ENCODE measurements at regions not wholly inside any gene's neighbourhood (a gene's known extent, or its start where the extent isn't known, plus 50 kb on each side); places are given as distances from the start of the nearest gene placed in this dataset.

DNA sequence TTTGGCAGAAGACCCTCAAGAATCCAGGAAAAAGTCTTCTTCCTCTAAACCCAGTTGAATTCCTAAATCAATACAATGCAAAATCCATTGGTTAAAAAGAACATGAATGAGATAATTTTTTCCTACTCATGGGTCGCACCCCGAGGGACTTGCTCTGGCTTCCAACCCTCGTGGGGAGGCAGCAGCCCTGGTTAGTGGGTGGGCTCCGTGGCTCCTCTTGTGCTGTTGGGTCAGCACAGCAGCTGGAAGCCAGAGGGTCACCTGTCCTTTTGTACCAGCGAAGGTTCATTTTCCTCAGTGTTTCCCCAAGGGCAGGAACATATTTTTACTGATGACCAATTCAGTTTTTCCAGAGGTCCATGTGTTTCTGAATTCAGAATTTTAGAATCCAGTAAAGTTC is 120.6 kb upstream of the S1PR3 start (continued):
- no peak for TF ChIP-seq MEF2B (IDR thresholded peaks at IDR 0.05; ENCODE audit: partially characterized antibody, poor library complexity, severe bottlenecking)
- no peak for TF ChIP-seq BACH1 (IDR thresholded peaks at IDR 0.05; ENCODE audit: borderline replicate concordance)

DNA sequence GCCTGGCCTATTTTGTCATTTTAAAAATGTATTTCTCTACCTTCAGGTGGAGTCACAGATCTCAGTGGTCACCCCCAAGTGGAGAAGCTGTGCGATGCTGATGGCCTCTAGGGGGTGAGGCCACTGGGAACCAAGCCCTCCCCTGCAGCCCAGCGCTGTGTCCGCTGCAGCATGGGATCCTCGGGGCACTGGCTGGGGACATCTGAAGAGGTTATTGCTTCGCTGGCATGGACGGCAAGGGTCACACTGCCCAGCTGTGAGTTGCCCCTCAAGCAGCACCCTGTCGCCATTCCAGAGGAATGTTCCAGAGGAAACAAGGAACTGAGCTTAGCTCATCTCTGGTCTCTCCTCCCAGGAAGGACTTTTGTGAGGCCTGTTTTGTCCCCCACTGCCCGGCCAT is 119.6 kb upstream of the S1PR3 start:
- no peak for DNase-seq (ENCODE audit: low read depth, low spot score)
- in situ Hi-C loops (cut with MboI) (no loop called here), intact Hi-C loops (cut with micrococcal nuclease; ENCODE audit: unreplicated experiment) (no loop called here)
- no peaks in the 10 kb centered on the region for H3K79me2 ChIP-seq (ENCODE audit: control insufficient read depth, insufficient read depth, low read length)
- BruUV-seq (replicated peaks) = no TSS peak
- no peak overlapping the region for H3K9ac ChIP-seq (ENCODE audit: control insufficient read depth, insufficient read depth, low read length)
- POLR2A ChIA-PET = no interaction called here
- SMC1A ChIA-PET (ENCODE audit: uncharacterized antibody, unreplicated experiment) = no interaction called here
- no peaks in the 10 kb centered on the region for H4K20me1 ChIP-seq (ENCODE audit: control insufficient read depth, insufficient read depth)
- H3K27me3 ChIP-seq (replicated peaks in 1 of 2; ENCODE audit: control insufficient read depth in 2 of 2, insufficient read depth in 2 of 2, low read length in 1 of 2) = no peaks in the 10 kb centered on the region
- H3K4me3 ChIP-seq = no peak overlapping the region
- 57% methylated on average over 7 of the region's 8 CpGs for WGBS (ENCODE audit: insufficient coverage, insufficient replicate concordance, low lambda C conversion rate, missing lambda C conversion rate)
- no peaks in the 10 kb centered on the region for H3K36me3 ChIP-seq (ENCODE audit: control insufficient read depth in 2 of 2, insufficient read depth in 2 of 2, low read length in 1 of 2)
- CTCF ChIA-PET = no interaction called here
- H3K9me3 ChIP-seq (replicated peaks; ENCODE audit: control insufficient read depth, insufficient read depth, low read length) = no peaks in the 10 kb centered on the region
- no peaks in the 10 kb centered on the region for H3K4me1 ChIP-seq (ENCODE audit: control insufficient read depth, insufficient read depth, low read length)
- no peak for ATAC-seq
- TF ChIP-seq NR2C1 (IDR thresholded peaks at IDR 0.05) = no peak
- TF ChIP-seq HDAC2 (IDR thresholded peaks at IDR 0.05) = no peak
- TF ChIP-seq ZNF622 (IDR thresholded peaks at IDR 0.05) = no peak
- TF ChIP-seq BACH1 (IDR thresholded peaks at IDR 0.05; ENCODE audit: borderline replicate concordance) = no peak
- no peak for TF ChIP-seq EZH2 (IDR thresholded peaks at IDR 0.05; ENCODE audit: borderline replicate concordance, control insufficient read depth, low read depth, low read length)
- TF ChIP-seq TCF7 (IDR thresholded peaks at IDR 0.05; ENCODE audit: borderline replicate concordance) = no peak
- H3K4me2 ChIP-seq (ENCODE audit: control insufficient read depth, insufficient read depth) = no peak overlapping the region
- no peak overlapping the region for H2AFZ ChIP-seq (ENCODE audit: control insufficient read depth, low read depth, low read length)
- H3K27ac ChIP-seq (ENCODE audit: control insufficient read depth, insufficient read depth) = no peak overlapping the region
- FAIRE-seq = no peak
- RAD21 ChIA-PET (ENCODE audit: unreplicated experiment) = no interaction called here
